ENCODE measurements at regions not wholly inside any gene's neighbourhood (a gene's known extent, or its start where the extent isn't known, plus 50 kb on each side); places are given as distances from the start of the nearest gene placed in this dataset.

- TF ChIP-seq ZNF398 (tag by site-specific recombination; IDR thresholded peaks at IDR 0.05) (peak; percentile 25; the same call in 1 of the 2 replicates), FEZF1 (tag by site-specific recombination; IDR thresholded peaks at IDR 0.05) (peak; percentile 54; the same call in 1 of the 2 replicates), ZBTB6 (tag by site-specific recombination; IDR thresholded peaks at IDR 0.05) (0 out of 2 replicates have a peak, but pooled peaks have one; percentile 26), HIC1 (tag by site-specific recombination; IDR thresholded peaks at IDR 0.05) (0 out of 2 replicates have a peak, but pooled peaks have one; percentile 55), ZNF18 (tag by site-specific recombination; IDR thresholded peaks at IDR 0.05) (peak; percentile 67; the same call in 1 of the 2 replicates), ZNF366 (tag by site-specific recombination; conservative IDR thresholded peaks at IDR 0.05) (peak; percentile 70), ZNF324 (tag by site-specific recombination; IDR thresholded peaks at IDR 0.05) (no peak), ZNF140 (tag by site-specific recombination; IDR thresholded peaks at IDR 0.05) (no peak), OSR2 (tag by site-specific recombination; IDR thresholded peaks at IDR 0.05) (peak; percentile 80), ZNF580 (tag by site-specific recombination; IDR thresholded peaks at IDR 0.05) (0 out of 2 replicates have a peak, but pooled peaks have one; percentile 20), KLF10 (tag by site-specific recombination; IDR thresholded peaks at IDR 0.05) (peak; percentile 12; the same call in 1 of the 2 replicates), ZXDB (tag by site-specific recombination; IDR thresholded peaks at IDR 0.05) (0 out of 2 replicates have a peak, but pooled peaks have one; percentile 25), YY1 (tag by site-specific recombination; IDR thresholded peaks at IDR 0.05) (0 out of 2 replicates have a peak, but pooled peaks have one; percentile 22), IKZF3 (tag by site-specific recombination; IDR thresholded peaks at IDR 0.05) (0 out of 2 replicates have a peak, but pooled peaks have one; percentile 21), GLIS1 (tag by site-specific recombination; IDR thresholded peaks at IDR 0.05) (peak; percentile 15; the same call in 1 of the 2 replicates), ZNF529 (tag by site-specific recombination; IDR thresholded peaks at IDR 0.05; ENCODE audit: insufficient replicate concordance) (no peak), ZNF518A (tag by site-specific recombination; conservative IDR thresholded peaks at IDR 0.05; ENCODE audit: low read depth) (peak; percentile 62), ZNF426 (tag by site-specific recombination; IDR thresholded peaks at IDR 0.05) (no peak)
These were observed 224.9 kb upstream of the AUTS2 start (continued) for GRCh38 chr7:69373171-69374043.

Data from HEK293 (cell line).